ENCODE measurements at regions not wholly inside any gene's neighbourhood (a gene's known extent, or its start where the extent isn't known, plus 50 kb on each side); places are given as distances from the start of the nearest gene placed in this dataset.
"Not testable (repeated sequence)": the region's sequence is repeated elsewhere in the genome, so short reads cannot be mapped to it uniquely, and the experiment has no call there.

DNA sequence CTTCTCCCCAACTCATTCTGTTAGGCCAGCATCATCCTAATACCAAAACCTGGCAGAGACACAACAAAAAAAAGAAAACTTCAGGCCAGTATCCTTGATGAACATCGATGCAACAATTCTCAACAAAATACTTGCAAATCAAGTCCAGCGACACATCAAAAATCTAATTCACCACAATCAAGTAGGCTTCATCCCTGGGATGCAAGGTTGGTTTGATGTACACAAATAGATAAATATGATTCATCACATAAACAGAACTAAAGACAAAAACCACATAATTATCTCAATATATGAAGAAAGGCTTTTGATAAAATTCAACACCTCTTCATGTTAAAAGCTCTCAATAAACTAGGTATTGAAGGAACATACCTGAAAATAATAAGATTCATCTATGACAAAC lies 184.1 kb downstream of the SLC38A4 start:
- DNase-seq (ENCODE audit: extremely low read depth in 1 of 11, low read depth in 9 of 11, low spot score in 4 of 11) = not testable (repeated sequence)

DNA sequence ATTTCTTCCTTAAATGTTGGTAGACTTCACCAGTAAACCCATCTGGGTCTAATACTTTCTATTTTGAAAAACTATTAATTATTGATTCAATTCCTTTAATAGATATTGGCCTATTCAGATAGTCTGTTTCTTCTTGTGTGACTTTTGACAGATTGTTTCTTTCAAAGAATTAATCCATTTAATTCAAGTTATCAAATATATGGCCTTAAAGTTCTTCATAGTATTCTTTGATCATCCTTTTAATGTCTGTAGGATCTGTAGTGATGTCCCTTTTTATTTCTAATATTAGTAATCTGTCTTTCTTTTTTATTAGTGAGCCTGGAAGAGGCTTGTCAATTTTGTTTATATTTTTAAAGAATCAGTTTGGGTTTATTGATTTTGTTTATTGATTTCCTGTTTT lies 190.0 kb downstream of the SLC38A4 start:
- DNase-seq (ENCODE audit: extremely low read depth in 1 of 11, low read depth in 9 of 11, low spot score in 4 of 11) = no peak

DNA sequence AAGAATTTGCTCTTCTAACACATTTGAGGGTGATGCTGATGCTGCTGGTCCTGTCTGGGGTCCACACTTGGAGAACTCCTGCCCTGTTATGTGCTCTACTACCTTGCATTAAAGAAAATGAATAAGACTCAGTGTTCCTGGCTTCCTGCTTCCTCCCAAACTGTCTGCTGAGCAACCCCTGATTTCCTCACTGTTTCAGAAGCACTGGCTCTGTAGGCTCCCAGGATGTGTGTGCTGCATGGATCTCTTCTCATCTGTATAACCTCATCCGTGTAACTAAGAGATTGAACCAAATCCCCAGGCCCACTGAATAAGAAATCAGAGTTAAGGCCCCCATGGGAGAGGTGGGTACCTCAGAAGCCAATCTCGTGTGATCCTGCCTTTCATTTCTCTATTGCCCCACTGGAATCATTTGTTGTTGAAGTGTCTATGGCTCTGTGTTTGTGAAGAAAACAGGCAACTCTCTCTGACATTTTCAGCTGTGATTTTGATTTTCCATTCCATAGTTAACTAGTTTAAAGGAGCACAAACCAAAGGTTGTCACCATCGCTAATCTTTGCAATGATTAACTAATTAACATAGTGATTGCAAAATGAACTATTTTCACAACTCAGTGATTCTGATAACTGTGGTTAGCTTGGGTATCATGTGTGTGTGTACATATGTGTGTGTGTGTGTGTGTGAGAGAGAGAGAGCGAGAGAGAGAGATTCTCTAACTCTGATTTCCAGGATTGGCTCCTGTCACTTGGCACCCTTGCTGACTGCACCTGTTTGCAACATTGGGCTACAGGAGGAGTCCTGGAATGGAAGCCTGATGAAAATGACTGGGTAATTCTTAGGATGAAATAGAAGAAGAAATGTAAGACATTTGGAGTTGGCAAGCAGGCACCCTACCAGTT lies 196.2 kb downstream of the SLC38A4 start:
- DNase-seq (ENCODE audit: extremely low read depth in 1 of 11, low read depth in 9 of 11, low spot score in 4 of 11) = no peak

DNA sequence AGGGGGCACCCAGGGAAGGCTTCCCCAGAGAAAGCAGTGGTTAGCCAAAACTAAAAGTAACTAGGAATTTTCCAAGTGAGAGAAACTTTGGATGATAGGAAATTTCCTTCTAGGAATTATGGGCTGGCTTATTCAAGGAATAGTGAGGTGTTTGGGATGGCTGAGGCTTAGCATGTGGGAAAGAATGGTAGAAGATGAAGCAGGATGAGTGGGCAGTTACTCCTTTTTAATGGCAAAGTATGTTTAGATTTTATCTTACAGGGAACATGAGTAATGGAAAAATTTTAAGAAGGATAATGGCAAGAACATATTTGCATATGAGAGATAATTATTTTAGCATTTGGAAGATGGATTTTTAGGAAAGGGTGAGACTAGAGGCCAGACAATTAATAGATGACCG lies 197.6 kb downstream of the SLC38A4 start:
- DNase-seq (ENCODE audit: extremely low read depth in 1 of 11, low read depth in 9 of 11, low spot score in 4 of 11) = no peak

DNA sequence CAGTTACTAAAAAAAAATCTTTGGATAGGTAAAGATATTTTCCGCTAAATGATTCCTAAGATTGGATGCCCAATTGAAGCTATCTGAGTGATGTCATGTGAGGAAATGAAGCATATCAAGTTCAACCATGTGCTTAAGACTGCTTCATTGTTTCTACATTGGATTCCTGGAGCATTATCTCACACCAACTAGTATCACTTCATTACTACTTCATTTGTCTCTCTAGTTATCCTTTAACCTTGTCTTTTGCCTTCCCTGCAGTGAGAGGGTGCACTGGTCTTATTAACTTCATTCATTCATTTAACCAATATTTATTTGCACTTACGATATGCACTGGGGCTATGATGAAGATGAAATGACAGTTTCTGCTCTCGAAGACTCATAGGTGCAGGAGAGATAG lies 198.1 kb downstream of the SLC38A4 start:
- no peak for DNase-seq (ENCODE audit: extremely low read depth in 1 of 11, low read depth in 9 of 11, low spot score in 4 of 11)

DNA sequence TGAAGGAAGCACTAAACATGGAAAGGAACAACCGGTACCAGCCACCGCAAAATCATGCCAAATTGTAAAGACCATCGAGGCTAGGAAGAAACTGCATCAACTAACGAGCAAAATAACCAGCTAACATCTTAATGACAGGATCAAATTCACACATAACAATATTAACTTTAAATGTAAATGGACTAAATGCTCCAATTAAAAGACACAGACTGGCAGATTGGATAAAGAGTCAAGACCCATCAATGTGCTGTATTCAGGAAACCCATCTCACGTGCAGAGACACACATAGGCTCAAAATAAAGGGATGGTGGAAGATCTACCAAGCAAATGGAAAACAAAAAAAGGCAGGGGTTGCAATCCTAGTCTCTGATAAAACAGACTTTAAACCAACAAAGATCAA lies 206.3 kb downstream of the SLC38A4 start:
- not testable (repeated sequence) for DNase-seq (ENCODE audit: extremely low read depth in 1 of 11, low read depth in 9 of 11, low spot score in 4 of 11)

DNA sequence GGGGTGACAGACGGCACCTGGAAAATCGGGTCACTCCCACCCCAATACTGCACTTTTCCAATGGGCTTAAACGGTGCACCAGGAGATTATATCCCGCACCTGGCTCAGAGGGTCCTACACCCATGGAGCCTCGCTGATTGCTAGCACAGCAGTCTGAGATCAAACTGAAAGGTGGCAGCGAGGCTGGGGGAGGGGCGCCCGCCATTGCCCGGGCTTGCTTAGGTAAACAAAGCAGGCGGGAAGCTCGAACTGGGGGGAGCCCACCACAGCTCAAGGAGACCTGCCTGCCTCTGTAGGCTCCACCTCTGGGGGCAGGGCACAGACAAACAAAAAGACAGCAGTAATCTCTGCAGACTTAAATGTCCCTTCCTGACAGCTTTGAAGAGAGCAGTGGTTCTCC lies 208.1 kb downstream of the SLC38A4 start:
- not testable (repeated sequence) for DNase-seq (ENCODE audit: extremely low read depth in 1 of 11, low read depth in 9 of 11, low spot score in 4 of 11)

DNA sequence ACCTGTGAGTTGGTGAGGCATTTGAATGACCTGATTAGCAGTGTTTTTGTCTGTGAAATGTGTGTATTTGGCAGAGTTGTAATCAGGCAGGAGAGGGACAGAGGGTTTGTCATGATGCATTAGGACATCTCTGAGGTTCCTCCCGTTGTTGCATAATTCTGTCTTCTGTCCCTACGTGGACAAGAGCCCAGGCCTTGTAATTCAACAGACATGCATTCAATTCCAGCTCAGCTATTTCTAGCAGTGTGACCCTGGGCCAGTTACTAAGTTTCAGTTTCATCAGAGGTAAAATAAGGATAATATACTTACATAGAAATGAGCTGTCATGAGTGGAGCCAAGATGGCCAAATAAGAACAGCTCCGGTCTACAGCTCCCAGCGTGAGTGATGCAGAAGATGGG lies 208.6 kb downstream of the SLC38A4 start:
- no peak for DNase-seq (ENCODE audit: extremely low read depth in 1 of 11, low read depth in 9 of 11, low spot score in 4 of 11)

DNA sequence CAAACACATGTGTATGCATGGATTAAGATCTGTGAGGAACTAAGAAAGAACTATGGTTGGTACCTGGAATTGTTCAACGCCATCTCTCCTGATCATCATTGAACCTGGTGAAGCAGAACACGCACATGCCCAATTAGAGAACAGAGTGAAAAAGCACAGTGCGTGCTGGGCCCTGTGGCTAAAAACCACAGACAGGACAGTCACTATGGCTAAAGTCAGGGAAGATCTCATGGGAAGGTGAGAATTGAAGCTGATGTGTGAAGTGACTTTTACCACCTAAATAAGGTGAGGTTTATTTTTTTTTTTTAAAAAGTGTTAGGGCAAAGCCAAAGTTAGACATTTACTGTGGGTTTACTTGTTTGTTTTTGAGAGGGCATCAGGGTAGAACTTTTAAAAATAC lies 215.0 kb downstream of the SLC38A4 start:
- DNase-seq (ENCODE audit: extremely low read depth in 1 of 11, low read depth in 9 of 11, low spot score in 4 of 11) = no peak

DNA sequence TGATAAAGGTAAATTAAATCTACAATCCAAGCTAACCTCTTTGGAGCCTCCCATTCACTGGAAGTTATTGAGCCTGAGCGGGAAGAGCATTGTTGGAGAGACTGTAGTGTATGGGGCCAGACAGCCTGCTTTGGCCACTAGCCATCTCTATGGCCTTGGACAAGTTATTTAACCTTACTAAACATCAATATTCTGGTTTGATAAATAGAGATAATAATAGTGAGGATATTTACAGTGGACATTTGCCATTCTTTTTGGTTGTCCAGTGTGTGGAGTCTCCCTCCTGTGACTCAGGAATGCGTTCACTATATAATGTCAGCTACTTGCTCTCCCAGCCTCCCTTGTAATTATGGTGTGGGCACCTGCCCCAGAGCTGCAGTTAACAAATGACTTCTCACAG lies 216.1 kb downstream of the SLC38A4 start:
- DNase-seq (ENCODE audit: extremely low read depth in 1 of 11, low read depth in 9 of 11, low spot score in 4 of 11) = no peak

DNA sequence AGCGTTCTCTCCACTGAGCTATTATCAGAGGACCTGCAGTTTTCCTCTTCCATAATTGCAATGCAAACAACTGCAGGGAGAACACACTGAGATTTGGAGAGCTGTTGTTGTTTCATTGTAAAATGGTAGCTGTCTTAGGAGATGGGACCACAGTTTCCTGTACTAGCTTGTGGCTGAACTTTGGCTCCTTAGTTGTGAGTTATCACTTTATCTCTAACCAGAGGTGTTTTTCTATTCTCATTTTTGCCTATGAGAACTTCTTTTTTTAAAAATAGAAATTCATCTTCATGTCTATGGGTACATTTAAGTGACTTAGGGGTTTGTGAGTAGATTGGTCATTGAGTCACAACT lies 216.5 kb downstream of the SLC38A4 start:
- DNase-seq (ENCODE audit: extremely low read depth in 1 of 11, low read depth in 9 of 11, low spot score in 4 of 11) = no peak

DNA sequence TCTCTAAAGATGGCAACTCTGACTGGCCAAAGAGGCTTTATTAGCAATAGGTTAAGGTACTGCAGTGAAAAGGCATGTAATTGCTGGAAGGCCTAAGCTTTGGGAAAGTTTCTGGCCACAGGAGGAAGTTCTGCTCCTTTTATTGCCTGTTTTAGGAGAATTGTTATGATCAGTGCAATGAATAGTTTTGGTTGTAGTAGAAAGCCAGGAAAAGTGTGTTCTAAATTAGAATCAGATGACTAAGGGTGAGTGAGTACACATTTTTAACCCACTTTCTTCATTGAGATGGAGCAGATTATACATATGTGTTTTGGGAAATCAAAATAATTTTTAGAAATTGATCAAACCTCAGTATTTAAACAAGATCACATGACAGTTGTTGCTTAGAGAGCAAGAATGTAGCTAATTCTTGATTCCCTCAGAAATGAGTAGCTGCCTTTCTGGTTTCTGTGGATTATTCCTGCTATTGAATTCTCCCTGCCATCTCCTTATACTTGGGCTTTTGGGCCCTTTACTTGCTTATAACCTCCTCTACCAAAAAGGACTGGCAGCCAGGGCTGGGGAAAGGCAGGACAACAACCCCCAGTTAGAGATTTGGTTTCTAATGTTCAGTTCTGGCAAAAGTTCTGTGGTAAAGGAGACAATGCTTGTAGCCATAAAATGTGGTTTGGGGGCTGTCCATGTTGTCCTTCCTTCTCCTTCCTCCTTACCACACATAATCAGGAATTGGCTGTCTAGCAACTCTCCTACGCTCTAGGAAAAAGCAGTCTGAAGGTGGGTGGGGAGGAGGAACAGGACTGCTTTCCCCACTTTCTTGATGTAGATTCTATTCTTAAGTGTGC lies 217.1 kb downstream of the SLC38A4 start:
- no peak for DNase-seq (ENCODE audit: extremely low read depth in 1 of 11, low read depth in 9 of 11, low spot score in 4 of 11)

DNA sequence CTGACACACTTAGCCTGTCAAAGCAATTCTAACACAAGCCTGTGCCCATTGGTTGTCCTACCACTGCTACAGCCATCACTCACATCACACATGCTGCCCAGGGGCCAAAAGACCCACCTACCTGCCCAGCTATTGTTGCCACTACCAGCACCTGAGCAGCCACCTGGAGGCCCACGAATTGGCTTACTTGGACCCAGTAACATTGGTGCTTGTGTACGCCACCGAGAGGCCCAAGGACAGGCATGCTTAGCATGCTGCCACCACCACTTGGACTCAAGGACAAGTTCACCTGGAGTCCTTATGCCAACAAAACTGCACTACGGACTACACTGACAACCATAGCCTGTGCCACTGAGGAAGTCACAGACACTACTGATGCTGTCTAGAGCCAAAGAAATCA lies 221.1 kb downstream of the SLC38A4 start:
- DNase-seq (ENCODE audit: extremely low read depth in 1 of 11, low read depth in 9 of 11, low spot score in 4 of 11) = no peak

DNA sequence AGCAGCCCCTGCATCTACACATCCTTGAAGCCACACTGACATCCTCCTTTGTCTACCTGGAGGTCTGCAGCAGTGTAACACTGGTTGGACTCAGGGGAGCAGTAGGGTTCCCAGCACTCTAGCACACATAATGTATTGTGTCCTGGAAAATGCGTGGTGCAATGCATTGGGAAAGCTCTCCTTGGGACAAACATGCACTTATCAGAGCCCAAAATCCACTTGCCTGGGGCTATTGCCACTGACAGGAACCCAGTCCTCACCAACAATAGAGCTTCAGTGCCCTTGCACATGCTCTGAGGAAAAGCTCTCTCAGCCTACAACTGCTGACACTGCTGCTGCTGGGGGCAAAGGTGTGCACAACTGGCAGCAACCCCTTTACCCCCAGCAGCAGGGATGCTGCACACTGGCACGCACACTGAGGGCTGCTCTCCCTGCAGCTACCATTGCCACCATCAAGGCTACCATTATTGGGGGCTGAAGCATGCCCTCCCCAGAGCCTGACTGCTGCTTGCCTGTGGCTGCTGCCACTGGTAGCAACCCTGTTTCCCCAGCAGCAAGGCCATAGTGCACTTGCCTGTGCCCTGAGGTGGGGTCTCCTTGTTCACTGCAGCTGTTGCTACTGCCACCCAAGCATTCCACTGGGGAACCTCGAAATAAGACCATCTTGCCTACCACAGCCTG lies 221.9 kb downstream of the SLC38A4 start:
- no peak for DNase-seq (ENCODE audit: extremely low read depth in 1 of 11, low read depth in 9 of 11, low spot score in 4 of 11)

DNA sequence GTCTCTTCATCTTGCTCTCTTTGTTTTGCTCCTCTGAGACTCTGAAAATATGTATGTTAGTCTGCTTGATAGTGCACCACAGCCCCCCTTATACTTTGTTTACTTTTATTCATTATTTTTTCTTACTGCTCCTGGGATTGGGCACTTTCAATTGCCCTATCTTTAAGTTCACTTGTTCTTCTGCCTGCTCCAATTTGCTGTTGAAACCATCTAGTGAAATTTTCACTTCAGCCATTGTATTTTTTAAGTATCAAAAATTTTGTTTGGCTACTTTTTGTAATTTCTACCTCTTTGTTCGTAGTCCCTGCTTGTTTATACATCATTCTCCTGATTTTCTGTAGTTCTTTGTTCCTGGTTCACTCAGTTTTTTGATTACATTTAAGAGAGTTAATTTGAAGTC lies 223.3 kb downstream of the SLC38A4 start:
- no peak for DNase-seq (ENCODE audit: extremely low read depth in 1 of 11, low read depth in 9 of 11, low spot score in 4 of 11)

DNA sequence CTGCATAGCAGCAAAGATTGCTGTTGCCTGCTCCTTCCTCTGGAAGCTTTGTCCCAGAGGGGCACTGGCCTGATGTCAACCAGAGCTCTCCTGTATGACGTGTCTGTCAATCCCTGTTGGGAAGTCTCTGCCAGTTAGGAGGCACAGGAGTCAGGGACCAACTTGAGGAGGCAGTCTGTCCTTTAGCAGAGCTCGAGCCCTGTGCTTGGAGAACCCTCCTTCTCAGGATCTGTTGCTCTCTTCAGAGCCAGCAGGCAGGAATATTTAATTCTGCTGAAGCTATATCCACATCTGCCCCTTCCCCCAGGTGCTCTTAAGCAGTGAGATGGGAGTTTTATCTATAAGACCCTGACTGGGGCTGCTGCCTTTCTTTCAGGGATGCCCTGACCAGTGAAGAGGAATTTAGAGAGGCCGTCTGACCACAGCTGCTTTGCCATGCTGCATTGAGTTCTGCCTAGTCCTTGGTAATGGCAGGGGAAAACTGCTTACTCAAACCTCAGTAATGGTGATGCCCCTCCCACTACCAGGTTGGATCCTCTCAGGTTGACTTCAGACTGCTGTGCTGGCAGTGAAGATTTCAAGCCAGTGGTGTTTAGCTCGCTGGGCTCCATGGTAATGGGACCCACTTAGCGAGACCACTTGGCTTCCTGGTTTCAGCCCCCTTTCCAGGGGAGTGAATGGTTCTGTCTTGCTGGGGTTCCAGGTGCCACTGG lies 218.6 kb upstream of the SLC38A2 start:
- no peak for DNase-seq (ENCODE audit: extremely low read depth in 1 of 11, low read depth in 9 of 11, low spot score in 4 of 11)

DNA sequence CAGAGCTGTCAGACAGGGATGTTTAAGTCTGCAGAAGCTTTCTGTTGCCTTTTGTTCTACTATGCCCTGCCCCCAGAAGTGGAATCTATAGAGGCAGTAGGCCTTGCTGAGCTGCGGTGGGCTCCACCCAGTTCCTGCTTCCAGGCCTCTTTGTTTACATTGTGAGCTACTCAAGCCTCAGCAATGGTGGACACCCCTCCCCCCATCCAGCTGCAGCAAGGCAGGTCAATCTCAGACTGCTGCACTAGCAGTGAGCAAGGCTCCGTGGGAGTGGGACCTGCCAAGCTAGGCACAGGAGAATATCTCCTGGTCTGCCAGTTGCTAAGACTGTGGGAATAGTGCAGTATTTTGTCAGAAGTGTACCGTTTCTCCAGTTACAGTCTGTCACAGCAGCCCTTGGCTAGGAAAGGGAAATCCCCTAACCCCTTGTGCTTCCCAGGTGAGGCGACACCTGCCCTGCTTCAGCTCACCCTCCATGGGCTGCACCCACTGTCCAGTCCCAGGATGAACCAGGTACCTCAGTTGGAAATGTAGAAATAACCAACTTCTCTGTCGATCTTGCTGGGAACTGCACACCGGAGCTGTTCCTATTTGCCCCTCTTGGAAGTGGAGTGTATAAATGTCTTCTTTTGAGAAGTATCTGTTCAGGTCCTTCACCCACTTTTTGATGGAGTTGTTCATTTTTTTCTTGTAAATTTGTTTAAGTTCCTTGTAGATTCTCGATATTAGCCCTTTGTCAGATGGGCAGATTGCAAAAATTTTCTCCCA lies 213.5 kb upstream of the SLC38A2 start:
- peak in 5 of 11 donors; percentile 8 to 16 (median 9) for DNase-seq (ENCODE audit: extremely low read depth in 1 of 11, low read depth in 9 of 11, low spot score in 4 of 11)

DNA sequence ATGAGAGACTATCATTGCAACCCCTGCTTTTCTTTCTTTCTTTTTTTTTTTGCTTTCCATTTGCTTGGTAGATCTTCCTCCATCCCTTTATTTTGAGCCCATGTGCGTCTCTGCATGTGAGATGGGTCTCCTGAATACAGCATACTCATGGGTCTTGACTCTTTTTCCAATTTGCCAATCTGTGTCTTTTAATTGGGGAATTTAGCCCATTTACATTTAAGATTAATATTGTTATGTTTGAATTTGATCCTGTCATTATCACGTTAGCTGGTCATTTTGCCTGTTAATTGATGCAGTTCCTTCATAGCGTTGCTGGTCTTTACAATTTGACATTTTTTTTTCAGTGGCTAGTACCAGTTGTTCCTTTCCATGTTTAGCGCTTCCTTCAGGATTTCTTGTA lies 211.5 kb upstream of the SLC38A2 start:
- not testable (repeated sequence) for DNase-seq (ENCODE audit: extremely low read depth in 1 of 11, low read depth in 9 of 11, low spot score in 4 of 11)
